ENCODE measurements at regions not wholly inside any gene's neighbourhood (a gene's known extent, or its start where the extent isn't known, plus 50 kb on each side); places are given as distances from the start of the nearest gene placed in this dataset.

GRCh38 chr14:42248131-42248530 lies 641.5 kb downstream of the LRFN5 start:
- TF ChIP-seq CTCF (conservative IDR thresholded peaks at IDR 0.05; ENCODE audit: low read depth, low read length) (no peak), EZH2 (IDR thresholded peaks at IDR 0.05; ENCODE audit: low read length, unreplicated experiment) (no peak)

All from PC-3 (cell line).